ENCODE measurements at regions not wholly inside any gene's neighbourhood (a gene's known extent, or its start where the extent isn't known, plus 50 kb on each side); places are given as distances from the start of the nearest gene placed in this dataset.

- H4K20me1 ChIP-seq (ENCODE audit: control insufficient read depth, insufficient read depth, low read depth, low read length): no peaks in the 10 kb centered on the region
- H3K4me1 ChIP-seq (ENCODE audit: control insufficient read depth, low read length): no peaks in the 10 kb centered on the region
- no peaks in the 10 kb centered on the region for H3K36me3 ChIP-seq (ENCODE audit: control insufficient read depth, low read length)
- H3K27me3 ChIP-seq (ENCODE audit: control insufficient read depth, low read length): no peaks in the 10 kb centered on the region
- H3K9me2 ChIP-seq (replicated peaks; ENCODE audit: control insufficient read depth, low read length): no peaks in the 10 kb centered on the region
- H3K4me3 ChIP-seq (ENCODE audit: low read length): no peak overlapping the region
- H3F3A ChIP-seq (ENCODE audit: control insufficient read depth, insufficient read depth): no peaks in the 10 kb centered on the region
- no peaks in the 10 kb centered on the region for H3K9me3 ChIP-seq (ENCODE audit: control insufficient read depth, insufficient read depth, low read length)
- H3K27ac ChIP-seq (ENCODE audit: low read depth, low read length): no peak overlapping the region
- no peak for TF ChIP-seq EZH2phosphoT487 (IDR thresholded peaks at IDR 0.05; ENCODE audit: borderline replicate concordance, low read length)
- TF ChIP-seq, protein P1, sequence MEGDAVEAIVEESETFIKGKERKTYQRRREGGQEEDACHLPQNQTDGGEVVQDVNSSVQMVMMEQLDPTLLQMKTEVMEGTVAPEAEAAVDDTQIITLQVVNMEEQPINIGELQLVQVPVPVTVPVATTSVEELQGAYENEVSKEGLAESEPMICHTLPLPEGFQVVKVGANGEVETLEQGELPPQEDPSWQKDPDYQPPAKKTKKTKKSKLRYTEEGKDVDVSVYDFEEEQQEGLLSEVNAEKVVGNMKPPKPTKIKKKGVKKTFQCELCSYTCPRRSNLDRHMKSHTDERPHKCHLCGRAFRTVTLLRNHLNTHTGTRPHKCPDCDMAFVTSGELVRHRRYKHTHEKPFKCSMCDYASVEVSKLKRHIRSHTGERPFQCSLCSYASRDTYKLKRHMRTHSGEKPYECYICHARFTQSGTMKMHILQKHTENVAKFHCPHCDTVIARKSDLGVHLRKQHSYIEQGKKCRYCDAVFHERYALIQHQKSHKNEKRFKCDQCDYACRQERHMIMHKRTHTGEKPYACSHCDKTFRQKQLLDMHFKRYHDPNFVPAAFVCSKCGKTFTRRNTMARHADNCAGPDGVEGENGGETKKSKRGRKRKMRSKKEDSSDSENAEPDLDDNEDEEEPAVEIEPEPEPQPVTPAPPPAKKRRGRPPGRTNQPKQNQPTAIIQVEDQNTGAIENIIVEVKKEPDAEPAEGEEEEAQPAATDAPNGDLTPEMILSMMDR (IDR thresholded peaks at IDR 0.05; ENCODE audit: low read depth, low read length, poor library complexity, severe bottlenecking): no peak
- H3K4me2 ChIP-seq (ENCODE audit: low read length): no peak overlapping the region
- H3K79me2 ChIP-seq (ENCODE audit: control insufficient read depth, low read length): no peaks in the 10 kb centered on the region
Observed at GRCh38 chr5:29263915-29264351, 1929.6 kb upstream of the CDH6 start.

DNA sequence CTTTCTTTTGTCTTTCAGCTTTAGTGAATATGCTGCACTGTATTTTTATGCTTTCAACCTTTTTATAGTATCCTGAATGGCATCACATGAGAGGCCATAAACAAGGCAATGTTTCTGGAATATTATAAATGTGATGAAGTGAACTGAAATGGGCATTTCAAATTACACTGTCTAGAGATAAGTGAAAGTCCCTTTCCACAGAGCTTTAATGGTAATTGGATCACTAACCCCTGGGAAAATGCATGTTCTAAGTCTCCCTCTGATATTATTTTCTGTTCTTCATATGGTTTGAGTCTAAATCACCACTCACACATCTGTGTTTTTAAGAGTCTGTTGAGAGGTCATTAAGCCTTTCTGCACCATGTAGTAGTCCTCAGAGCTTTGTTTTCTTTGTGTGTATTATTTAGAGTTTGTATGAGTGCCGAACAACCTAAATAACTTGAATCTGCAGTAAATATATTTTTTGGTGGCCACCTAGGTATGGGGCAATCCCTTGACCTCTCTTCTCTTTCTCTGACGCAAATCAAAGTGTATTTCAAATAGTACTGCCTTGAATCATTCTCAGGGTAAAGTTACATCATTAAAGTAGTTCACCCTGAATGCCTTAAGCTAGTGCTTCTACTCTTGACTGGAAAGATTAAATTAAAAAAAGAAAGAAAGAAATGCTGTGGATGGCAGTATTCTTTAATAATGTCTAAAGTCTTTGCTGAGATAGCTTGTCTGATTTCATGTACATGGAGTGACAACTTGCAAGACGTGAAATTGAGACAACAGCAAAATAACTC lies 1931.0 kb upstream of the CDH6 start:
- H3K9me3 ChIP-seq (ENCODE audit: control insufficient read depth, insufficient read depth, low read length): no peaks in the 10 kb centered on the region
- H3K36me3 ChIP-seq (ENCODE audit: control insufficient read depth, low read length): no peaks in the 10 kb centered on the region
- no peaks in the 10 kb centered on the region for H3F3A ChIP-seq (ENCODE audit: control insufficient read depth, insufficient read depth)
- H3K27ac ChIP-seq (ENCODE audit: low read depth, low read length): no peak overlapping the region
- no peak overlapping the region for H3K4me3 ChIP-seq (ENCODE audit: low read length)
- H3K27me3 ChIP-seq (ENCODE audit: control insufficient read depth, low read length): no peaks in the 10 kb centered on the region
- no peaks in the 10 kb centered on the region for H3K9me2 ChIP-seq (replicated peaks; ENCODE audit: control insufficient read depth, low read length)
- no peaks in the 10 kb centered on the region for H3K4me1 ChIP-seq (ENCODE audit: control insufficient read depth, low read length)
- no peak overlapping the region for H3K4me2 ChIP-seq (ENCODE audit: low read length)
- TF ChIP-seq, protein P1 (IDR thresholded peaks at IDR 0.05; ENCODE audit: low read depth, low read length, poor library complexity, severe bottlenecking): no peak
- TF ChIP-seq EZH2phosphoT487 (IDR thresholded peaks at IDR 0.05; ENCODE audit: borderline replicate concordance, low read length): no peak
- H3K79me2 ChIP-seq (ENCODE audit: control insufficient read depth, low read length): no peaks in the 10 kb centered on the region
- H4K20me1 ChIP-seq (ENCODE audit: control insufficient read depth, insufficient read depth, low read depth, low read length): no peaks in the 10 kb centered on the region

DNA sequence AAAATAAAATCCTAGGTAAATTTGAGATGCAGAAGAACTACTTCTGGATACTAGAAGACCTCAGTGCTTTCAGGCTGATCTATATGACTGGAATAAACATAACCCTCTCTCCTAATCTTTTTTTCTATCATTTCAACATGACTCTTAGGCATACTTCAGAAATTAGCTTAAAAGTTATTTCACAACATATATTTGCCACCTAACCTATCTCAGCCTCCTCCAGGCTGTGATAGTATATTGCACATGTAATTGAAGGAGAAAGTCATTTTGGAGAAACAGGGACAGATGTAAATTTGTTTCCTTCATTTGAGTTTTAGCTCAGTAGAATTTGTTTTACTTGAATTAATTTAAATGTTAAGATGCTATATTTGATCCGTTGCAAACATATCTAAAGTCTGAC lies 1932.3 kb upstream of the CDH6 start:
- H3K27me3 ChIP-seq (ENCODE audit: control insufficient read depth, low read length): no peaks in the 10 kb centered on the region
- H3F3A ChIP-seq (ENCODE audit: control insufficient read depth, insufficient read depth): no peaks in the 10 kb centered on the region
- no peak overlapping the region for H3K27ac ChIP-seq (ENCODE audit: low read depth, low read length)
- no peaks in the 10 kb centered on the region for H3K36me3 ChIP-seq (ENCODE audit: control insufficient read depth, low read length)
- H3K9me3 ChIP-seq (ENCODE audit: control insufficient read depth, insufficient read depth, low read length): no peaks in the 10 kb centered on the region
- H3K9me2 ChIP-seq (replicated peaks; ENCODE audit: control insufficient read depth, low read length): no peaks in the 10 kb centered on the region
- H3K4me3 ChIP-seq (ENCODE audit: low read length): no peak overlapping the region
- H3K4me2 ChIP-seq (ENCODE audit: low read length): no peak overlapping the region
- H4K20me1 ChIP-seq (ENCODE audit: control insufficient read depth, insufficient read depth, low read depth, low read length): no peaks in the 10 kb centered on the region
- no peaks in the 10 kb centered on the region for H3K4me1 ChIP-seq (ENCODE audit: control insufficient read depth, low read length)
- no peaks in the 10 kb centered on the region for H3K79me2 ChIP-seq (ENCODE audit: control insufficient read depth, low read length)
- TF ChIP-seq, protein P1 (IDR thresholded peaks at IDR 0.05; ENCODE audit: low read depth, low read length, poor library complexity, severe bottlenecking): no peak
- no peak for TF ChIP-seq EZH2phosphoT487 (IDR thresholded peaks at IDR 0.05; ENCODE audit: borderline replicate concordance, low read length)
